Heart left ventricle (tissue), 16 donors: ENCODE measurements at regions not wholly inside any gene's neighbourhood (a gene's known extent, or its start where the extent isn't known, plus 50 kb on each side); places are given as distances from the start of the nearest gene placed in this dataset.

ENCODE experiments used
- ATAC-seq, 4 donors: fragments of 200-7000 bp; cut with Tn5 transposase; one replicate each; pipeline ENCODE4 v1.9.1; 2020 to 2022; ENCODE audit warnings: moderate library complexity in 4 of 4, mild to moderate bottlenecking in 3 of 4, moderate number of reproducible peaks in 1 of 4
- DNase-seq, 5 donors: peaks; one replicate each; pipeline ENCODE4 v3.0.0-alpha.2; 2020
- H3K27ac ChIP-seq, 12 donors: fragments of 200-600 bp; sonication (generic) in 4 of 12; one replicate each; pipeline versions ENCODE4 v1.5.0 to v1.8.0; 2016 to 2022; ENCODE audit warnings: mild to moderate bottlenecking in 2 of 12
- H3K27me3 ChIP-seq, 9 donors: fragments of 200-600 bp; sonication (generic) in 2 of 9; one replicate each; pipeline versions ENCODE4 v1.5.1 to v1.8.0; 2016 to 2022; ENCODE audit warnings: mild to moderate bottlenecking in 3 of 9
- H3K36me3 ChIP-seq, 9 donors: fragments of 200-600 bp; sonication (generic) in 2 of 9; one replicate each; pipeline versions ENCODE4 v1.5.0 to v1.8.0; 2018 to 2022; ENCODE audit warnings: mild to moderate bottlenecking in 2 of 9
- H3K4me1 ChIP-seq, 12 donors: fragments of 200-600 bp; sonication (generic) in 4 of 12; one replicate each; pipeline versions ENCODE4 v1.5.0 to v1.8.0; 2016 to 2022; ENCODE audit warnings: mild to moderate bottlenecking in 3 of 12
- H3K4me3 ChIP-seq, 12 donors: fragments of 200-600 bp; sonication (generic) in 4 of 12; one replicate each; pipeline versions ENCODE4 v1.5.0 to v1.8.0; 2017 to 2022; ENCODE audit warnings: mild to moderate bottlenecking in 9 of 12, moderate library complexity in 4 of 12
- H3K9me3 ChIP-seq, 12 donors: fragments of 200-600 bp; sonication (generic) in 4 of 12; one replicate each; pipeline versions ENCODE4 v1.5.0 to v1.8.0; 2016 to 2022; ENCODE audit warnings: mild to moderate bottlenecking in 1 of 12
- CTCF ChIP-seq, 12 donors: fragments of 200-600 bp; sonication (generic) in 4 of 12; IDR thresholded peaks; one replicate each; pipeline versions ENCODE4 v1.5.0 to v1.8.0; 2018 to 2022; ENCODE audit warnings: antibody characterized with exemption in 12 of 12, mild to moderate bottlenecking in 5 of 12
- POLR2A ChIP-seq, 2 donors: fragments of 450-650 bp; IDR thresholded peaks; one replicate each; pipeline ENCODE4 v1.6.1; 2017; ENCODE audit warnings: antibody characterized with exemption in 2 of 2, mild to moderate bottlenecking in 2 of 2, moderate library complexity in 2 of 2
- WGBS, 4 donors: extraction: QIAGEN DNeasy Blood & Tissue Kit in 2 of 4; methylation state at CpG; one replicate each; pipeline versions ENCODE4 v1.1.5 to v1.1.7; 2013 to 2018; 5-methylcytosine and 5-hydroxymethylcytosine counted together
- intact Hi-C, 10 donors: fragments of 100-400 bp; cut with DNase I; formaldehyde crosslinking; loops; one replicate each; pipeline versions ENCODE4 v1.11.1 to v1.14.2; 2022
- donor health status: ischemic (EF 13 %, LVEDD 7.1; RV severe dilation, severe dysfunction).
- donor health status: healthy with polysubstance abuse.
- donor health status: DM: no; HTN: yes; CAD: no.
- donor health status: DM: no; HTN: no; CAD: no.
- donor health status: ischemic (EF 25% LVEDD 6.9; RV normal size, moderate dysfunction).
- donor health status: ischemic (EF 25% LVEDD 5.7; RV mildly dilated, moderate dysfunction).
- donor health status: healthy.
- donor health status: DM: yes; HTN: yes; CAD: no.
- donor health status: ischemic (EF 35%, LVEDD 5.7; RV mildly dilated, moderate dysfunction).
- donor health status: nonischemic (EF 11% LVEDD 7.7; RV severe dilation, severe dysfunction).
- donor health status: DM: yes; HTN: yes; CAD: no.
- donor health status: PGD.
- donor health status: ischemic (EF 29% LVEDD 5.4; RV normal size, mild dysfunction).
- donor health status: nonischemic (EF 23%, LVEDD 6.1; RV moderate dilation, normal function).

GRCh38 chr11:116162886-116163230, 609.9 kb downstream of the BUD13 start:
- DNase-seq (peak in 2 of 5 donors; percentile 29 to 52), ATAC-seq (peak in 1 of 4 donors; percentile 76)
- no peak overlapping the region for H3K4me3 ChIP-seq

GRCh38 chr11:116162086-116162885, 610.5 kb downstream of the BUD13 start:
- 51 to 59% (median 53%) methylated on average over 20 of the region's 20 CpGs for WGBS, 4 donors
- TF ChIP-seq CTCF (IDR thresholded peaks at IDR 0.05) (no peak), POLR2A (IDR thresholded peaks at IDR 0.05) (no peak)
- H3K27me3 ChIP-seq: peaks cover 0 to 11% (median 0%) of the 10 kb centered on the region in 9 donors
- DNase-seq: no peak
- H3K9me3 ChIP-seq: no peaks in the 10 kb centered on the region
- no peak for ATAC-seq
- no peak overlapping the region for H3K4me3 ChIP-seq
- H3K4me1 ChIP-seq: peaks cover 0 to 5% (median 0%) of the 10 kb centered on the region in 12 donors
- no peak overlapping the region for H3K27ac ChIP-seq
- no peaks in the 10 kb centered on the region for H3K36me3 ChIP-seq
- intact Hi-C loops: no loop called here

More at GRCh38 chr11:116162886-116163230, 609.9 kb downstream of the BUD13 start:
- TF ChIP-seq CTCF (IDR thresholded peaks at IDR 0.05) (no peak), POLR2A (IDR thresholded peaks at IDR 0.05) (no peak)
- 29 to 35% (median 33%) methylated on average over 11 of the region's 11 CpGs for WGBS, 4 donors
- Histone ChIP-seq H3K27me3 (peaks cover 0 to 11% (median 0%) of the 10 kb centered on the region in 9 donors), H3K4me1 (peaks cover 0 to 5% (median 0%) of the 10 kb centered on the region in 12 donors), H3K9me3 (no peaks in the 10 kb centered on the region), H3K27ac (no peak overlapping the region), H3K36me3 (no peaks in the 10 kb centered on the region)
- intact Hi-C loops: no loop called here

DNA sequence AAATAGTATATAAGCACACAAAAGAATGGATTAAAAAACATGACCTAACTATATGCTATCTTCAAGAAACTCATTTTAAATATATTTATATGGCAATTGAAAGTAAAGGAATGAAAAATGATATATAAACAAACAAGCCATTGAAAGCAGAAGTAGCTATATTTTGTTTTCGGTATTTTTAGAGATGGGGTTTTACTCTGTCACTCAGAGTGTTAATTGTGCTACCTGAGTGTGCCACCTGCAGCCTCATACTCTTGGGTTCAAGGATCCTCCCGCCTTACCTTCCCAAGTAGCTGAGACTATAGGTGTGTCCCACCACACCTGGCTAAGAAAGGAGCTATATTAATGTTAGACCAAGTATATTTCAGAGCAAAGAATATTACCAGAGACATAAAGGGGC, 624.1 kb downstream of the BUD13 start:
- H3K27ac ChIP-seq: no peak overlapping the region
- H3K27me3 ChIP-seq: peaks cover 0 to 4% (median 0%) of the 10 kb centered on the region in 9 donors
- no peak for TF ChIP-seq POLR2A (IDR thresholded peaks at IDR 0.05)
- TF ChIP-seq CTCF (IDR thresholded peaks at IDR 0.05): no peak
- peaks cover 0 to 19% (median 0%) of the 10 kb centered on the region in 12 donors for H3K9me3 ChIP-seq
- H3K4me1 ChIP-seq: no peaks in the 10 kb centered on the region
- WGBS, 4 donors: 89 to 94% (median 92%) methylated on average over 2 of the region's 2 CpGs
- no peaks in the 10 kb centered on the region for H3K36me3 ChIP-seq
- DNase-seq: no peak
- ATAC-seq: no peak
- no peak overlapping the region for H3K4me3 ChIP-seq
- intact Hi-C loops: no loop called here

DNA sequence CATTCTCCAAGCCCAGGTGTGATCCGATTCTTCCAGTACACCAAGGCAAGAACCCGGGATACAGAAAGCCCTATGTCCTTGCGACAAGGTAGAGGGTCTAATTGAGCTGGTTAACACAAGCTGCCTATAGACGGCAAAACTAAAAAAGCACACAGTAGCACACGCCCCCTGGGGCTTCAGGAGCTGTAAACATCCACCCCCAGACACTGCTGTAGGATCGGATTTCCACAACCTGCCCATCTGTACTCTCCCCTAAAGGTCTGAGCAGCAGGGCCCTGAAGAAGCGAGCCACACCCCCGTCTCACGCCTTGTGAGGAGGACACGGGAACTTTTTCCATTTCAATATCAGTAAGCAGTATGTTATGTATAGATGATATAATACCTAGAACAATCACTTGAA, 624.7 kb downstream of the BUD13 start:
- 55 to 68% (median 59%) methylated on average over 10 of the region's 10 CpGs for WGBS, 4 donors
- ATAC-seq: no peak
- intact Hi-C loops: no loop called here
- no peaks in the 10 kb centered on the region for H3K4me1 ChIP-seq
- no peak overlapping the region for H3K27ac ChIP-seq
- no peak for DNase-seq
- peaks cover 0 to 4% (median 0%) of the 10 kb centered on the region in 9 donors for H3K27me3 ChIP-seq
- TF ChIP-seq CTCF (IDR thresholded peaks at IDR 0.05) (no peak), POLR2A (IDR thresholded peaks at IDR 0.05) (no peak)
- no peak overlapping the region for H3K4me3 ChIP-seq
- H3K9me3 ChIP-seq: peaks cover 0 to 19% (median 0%) of the 10 kb centered on the region in 12 donors
- no peaks in the 10 kb centered on the region for H3K36me3 ChIP-seq
